ENCODE measurements at regions not wholly inside any gene's neighbourhood (a gene's known extent, or its start where the extent isn't known, plus 50 kb on each side); places are given as distances from the start of the nearest gene placed in this dataset.

GRCh38 chr2:103264058-103264768 lies 502.4 kb downstream of the TMEM182 start:
- ATAC-seq (ENCODE audit: low read depth in 2 of 2) (no peak), DNase-seq (no peak)
- no peaks in the 10 kb centered on the region for H3K27me3 Mint-ChIP-seq
- no peaks in the 10 kb centered on the region for H3K4me1 Mint-ChIP-seq
- no peak overlapping the region for H3K4me3 Mint-ChIP-seq
- H3K9me3 Mint-ChIP-seq: peaks cover 0 to 14% (median 8%) of the 10 kb centered on the region in 7 donors
- H3K36me3 Mint-ChIP-seq: no peaks in the 10 kb centered on the region
- H3K27ac Mint-ChIP-seq: no peak overlapping the region

- Mint-ChIP-seq H3K9me3 (peaks cover 0 to 20% (median 14%) of the 10 kb centered on the region in 7 donors), H3K4me1 (no peaks in the 10 kb centered on the region), H3K36me3 (no peaks in the 10 kb centered on the region), H3K27ac (no peak overlapping the region), H3K27me3 (no peaks in the 10 kb centered on the region), H3K4me3 (no peak overlapping the region)
- ATAC-seq (ENCODE audit: low read depth in 2 of 2): no peak
- no peak for DNase-seq
These were observed 503.7 kb downstream of the TMEM182 start for GRCh38 chr2:103265521-103265920.

- Mint-ChIP-seq H3K27ac (peak overlapping the region in 1 of 6 donors; percentile 5), H3K9me3 (peaks cover 2 to 32% (median 20%) of the 10 kb centered on the region in 7 donors), H3K4me3 (no peak overlapping the region), H3K4me1 (no peaks in the 10 kb centered on the region), H3K36me3 (no peaks in the 10 kb centered on the region), H3K27me3 (no peaks in the 10 kb centered on the region)
- DNase-seq: no peak
- no peak for ATAC-seq (ENCODE audit: low read depth in 2 of 2)
These were observed 507.1 kb downstream of the TMEM182 start for GRCh38 chr2:103268841-103269498.

GRCh38 chr2:103276869-103277268 lies 515.0 kb downstream of the TMEM182 start:
- no peak overlapping the region for H3K27ac Mint-ChIP-seq
- H3K27me3 Mint-ChIP-seq: no peaks in the 10 kb centered on the region
- H3K4me1 Mint-ChIP-seq: no peaks in the 10 kb centered on the region
- no peaks in the 10 kb centered on the region for H3K36me3 Mint-ChIP-seq
- ATAC-seq (ENCODE audit: low read depth in 2 of 2) (no peak), DNase-seq (no peak)
- no peak overlapping the region for H3K4me3 Mint-ChIP-seq
- H3K9me3 Mint-ChIP-seq: peaks cover 0 to 14% (median 4%) of the 10 kb centered on the region in 7 donors

- Mint-ChIP-seq H3K4me1 (no peaks in the 10 kb centered on the region), H3K4me3 (no peak overlapping the region), H3K36me3 (no peaks in the 10 kb centered on the region), H3K27ac (no peak overlapping the region), H3K9me3 (peaks cover 0 to 4% (median 0%) of the 10 kb centered on the region in 7 donors), H3K27me3 (no peaks in the 10 kb centered on the region)
- ATAC-seq (ENCODE audit: low read depth in 2 of 2) (no peak), DNase-seq (no peak)
These were observed 522.9 kb downstream of the TMEM182 start for GRCh38 chr2:103284750-103285149.

- peaks cover 0 to 4% (median 0%) of the 10 kb centered on the region in 7 donors for H3K9me3 Mint-ChIP-seq
- H3K4me3 Mint-ChIP-seq: no peak overlapping the region
- H3K36me3 Mint-ChIP-seq: no peaks in the 10 kb centered on the region
- no peak overlapping the region for H3K27ac Mint-ChIP-seq
- no peaks in the 10 kb centered on the region for H3K4me1 Mint-ChIP-seq
- ATAC-seq (ENCODE audit: low read depth in 2 of 2) (no peak), DNase-seq (no peak)
- no peaks in the 10 kb centered on the region for H3K27me3 Mint-ChIP-seq
These were observed 523.5 kb downstream of the TMEM182 start for GRCh38 chr2:103285354-103285753.

- Mint-ChIP-seq H3K9me3 (peaks cover 0 to 7% (median 0%) of the 10 kb centered on the region in 7 donors), H3K4me3 (no peak overlapping the region), H3K36me3 (no peaks in the 10 kb centered on the region), H3K27me3 (peaks cover 0 to 3% (median 2%) of the 10 kb centered on the region in 3 donors), H3K27ac (no peak overlapping the region), H3K4me1 (no peaks in the 10 kb centered on the region)
- ATAC-seq (ENCODE audit: low read depth in 2 of 2): no peak
- no peak for DNase-seq
These were observed 525.9 kb downstream of the TMEM182 start for GRCh38 chr2:103287746-103288145.

GRCh38 chr2:103288696-103289095 lies 526.9 kb downstream of the TMEM182 start:
- no peak overlapping the region for H3K4me3 Mint-ChIP-seq
- H3K4me1 Mint-ChIP-seq: no peaks in the 10 kb centered on the region
- H3K27me3 Mint-ChIP-seq: peaks cover 0 to 11% (median 10%) of the 10 kb centered on the region in 3 donors
- H3K36me3 Mint-ChIP-seq: no peaks in the 10 kb centered on the region
- no peak for DNase-seq
- peaks cover 0 to 7% (median 0%) of the 10 kb centered on the region in 7 donors for H3K9me3 Mint-ChIP-seq
- no peak for ATAC-seq (ENCODE audit: low read depth in 2 of 2)
- H3K27ac Mint-ChIP-seq: no peak overlapping the region

GRCh38 chr2:103289105-103289725 lies 527.4 kb downstream of the TMEM182 start:
- Mint-ChIP-seq H3K4me3 (no peak overlapping the region), H3K27ac (no peak overlapping the region), H3K9me3 (peaks cover 0 to 5% (median 0%) of the 10 kb centered on the region in 7 donors), H3K4me1 (no peaks in the 10 kb centered on the region), H3K36me3 (no peaks in the 10 kb centered on the region), H3K27me3 (peaks cover 0 to 13% (median 11%) of the 10 kb centered on the region in 3 donors)
- no peak for ATAC-seq (ENCODE audit: low read depth in 2 of 2)
- no peak for DNase-seq

GRCh38 chr2:103292573-103292972 lies 530.7 kb downstream of the TMEM182 start:
- no peak for ATAC-seq (ENCODE audit: low read depth in 2 of 2)
- peak overlapping the region in 1 of 6 donors; percentile 87 for H3K27ac Mint-ChIP-seq

GRCh38 chr2:103293067-103293741 lies 531.4 kb downstream of the TMEM182 start:
- H3K4me3 Mint-ChIP-seq: no peak overlapping the region
- peak overlapping the region in 2 of 6 donors; percentile 82 to 87 for H3K27ac Mint-ChIP-seq
- peaks cover 0 to 13% (median 11%) of the 10 kb centered on the region in 3 donors for H3K27me3 Mint-ChIP-seq
- no peaks in the 10 kb centered on the region for H3K36me3 Mint-ChIP-seq
- ATAC-seq (ENCODE audit: low read depth in 2 of 2) (no peak), DNase-seq (no peak)
- H3K4me1 Mint-ChIP-seq: no peaks in the 10 kb centered on the region
- H3K9me3 Mint-ChIP-seq: peaks cover 0 to 5% (median 0%) of the 10 kb centered on the region in 7 donors

More at GRCh38 chr2:103292573-103292972, 530.7 kb downstream of the TMEM182 start:
- DNase-seq: no peak
- no peaks in the 10 kb centered on the region for H3K4me1 Mint-ChIP-seq
- no peaks in the 10 kb centered on the region for H3K36me3 Mint-ChIP-seq
- H3K9me3 Mint-ChIP-seq: peaks cover 0 to 5% (median 0%) of the 10 kb centered on the region in 7 donors
- peaks cover 0 to 13% (median 11%) of the 10 kb centered on the region in 3 donors for H3K27me3 Mint-ChIP-seq
- H3K4me3 Mint-ChIP-seq: no peak overlapping the region

- DNase-seq: no peak
- no peak overlapping the region for H3K4me3 Mint-ChIP-seq
- peaks cover 0 to 5% (median 0%) of the 10 kb centered on the region in 7 donors for H3K9me3 Mint-ChIP-seq
- H3K36me3 Mint-ChIP-seq: no peaks in the 10 kb centered on the region
- H3K4me1 Mint-ChIP-seq: no peaks in the 10 kb centered on the region
- H3K27ac Mint-ChIP-seq: no peak overlapping the region
- H3K27me3 Mint-ChIP-seq: peaks cover 0 to 13% (median 11%) of the 10 kb centered on the region in 3 donors
- ATAC-seq (ENCODE audit: low read depth in 2 of 2): no peak
These were observed 531.9 kb downstream of the TMEM182 start for GRCh38 chr2:103293742-103294077.

GRCh38 chr2:103294420-103294819 lies 532.6 kb downstream of the TMEM182 start:
- ATAC-seq (ENCODE audit: low read depth in 2 of 2) (no peak), DNase-seq (no peak)
- Mint-ChIP-seq H3K36me3 (no peaks in the 10 kb centered on the region), H3K9me3 (peaks cover 0 to 5% (median 0%) of the 10 kb centered on the region in 7 donors), H3K27ac (no peak overlapping the region), H3K4me1 (no peaks in the 10 kb centered on the region), H3K4me3 (no peak overlapping the region), H3K27me3 (peaks cover 0 to 13% (median 11%) of the 10 kb centered on the region in 3 donors)

All from naive B cell (primary cell).